ENCODE measurements at regions not wholly inside any gene's neighbourhood (a gene's known extent, or its start where the extent isn't known, plus 50 kb on each side); places are given as distances from the start of the nearest gene placed in this dataset.

DNA sequence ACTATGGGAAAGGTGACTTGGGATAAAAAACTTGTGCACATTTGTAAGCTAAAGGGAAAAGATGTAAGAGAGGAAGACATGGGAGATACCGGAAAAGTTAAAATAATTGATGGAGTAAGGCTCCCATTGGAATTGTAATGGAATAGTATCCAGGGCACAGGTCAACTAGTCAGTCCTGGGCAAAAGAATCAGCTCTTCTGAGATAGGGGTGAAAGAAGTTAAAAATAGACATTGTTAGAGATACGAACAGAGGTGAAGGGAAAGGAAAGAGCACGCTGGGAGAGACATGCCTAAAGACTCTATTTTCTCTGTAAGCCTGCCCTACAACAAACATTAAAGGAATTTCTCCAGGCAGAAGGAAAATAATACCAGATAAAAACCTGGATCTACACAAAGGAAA is 101.6 kb downstream of the SLC41A2 start:
- CTCF ChIA-PET, result no interaction called here
- no TSS peak for BruUV-seq (replicated peaks)
- Mint-ChIP-seq H3K4me3 (ENCODE audit: low read depth, unreplicated experiment) (no peak overlapping the region), H3K4me1 (ENCODE audit: low read depth, unreplicated experiment) (peaks cover 15% of the 10 kb centered on the region), H3K9me3 (ENCODE audit: low read depth, unreplicated experiment) (no peaks in the 10 kb centered on the region), H3K27ac (ENCODE audit: unreplicated experiment) (no peak overlapping the region), H3K27me3 (ENCODE audit: unreplicated experiment) (no peaks in the 10 kb centered on the region), H3K36me3 (ENCODE audit: insufficient read depth, unreplicated experiment) (no peaks in the 10 kb centered on the region)
- TF ChIP-seq, protein P1, sequence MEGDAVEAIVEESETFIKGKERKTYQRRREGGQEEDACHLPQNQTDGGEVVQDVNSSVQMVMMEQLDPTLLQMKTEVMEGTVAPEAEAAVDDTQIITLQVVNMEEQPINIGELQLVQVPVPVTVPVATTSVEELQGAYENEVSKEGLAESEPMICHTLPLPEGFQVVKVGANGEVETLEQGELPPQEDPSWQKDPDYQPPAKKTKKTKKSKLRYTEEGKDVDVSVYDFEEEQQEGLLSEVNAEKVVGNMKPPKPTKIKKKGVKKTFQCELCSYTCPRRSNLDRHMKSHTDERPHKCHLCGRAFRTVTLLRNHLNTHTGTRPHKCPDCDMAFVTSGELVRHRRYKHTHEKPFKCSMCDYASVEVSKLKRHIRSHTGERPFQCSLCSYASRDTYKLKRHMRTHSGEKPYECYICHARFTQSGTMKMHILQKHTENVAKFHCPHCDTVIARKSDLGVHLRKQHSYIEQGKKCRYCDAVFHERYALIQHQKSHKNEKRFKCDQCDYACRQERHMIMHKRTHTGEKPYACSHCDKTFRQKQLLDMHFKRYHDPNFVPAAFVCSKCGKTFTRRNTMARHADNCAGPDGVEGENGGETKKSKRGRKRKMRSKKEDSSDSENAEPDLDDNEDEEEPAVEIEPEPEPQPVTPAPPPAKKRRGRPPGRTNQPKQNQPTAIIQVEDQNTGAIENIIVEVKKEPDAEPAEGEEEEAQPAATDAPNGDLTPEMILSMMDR (IDR thresholded peaks at IDR 0.05; ENCODE audit: unreplicated experiment), result no peak
- DNase-seq, result no peak
- intact Hi-C loops (cut with micrococcal nuclease; ENCODE audit: unreplicated experiment), result no loop called here

- no TSS peak for BruUV-seq (replicated peaks)
- H3K4me3 Mint-ChIP-seq (ENCODE audit: low read depth, unreplicated experiment), result no peak overlapping the region
Measured at GRCh38 chr12:104855599-104855998, 102.5 kb downstream of the SLC41A2 start.

GRCh38 chr12:104852896-104853295 is 105.2 kb downstream of the SLC41A2 start:
- Mint-ChIP-seq H3K9me3 (ENCODE audit: low read depth, unreplicated experiment) (no peaks in the 10 kb centered on the region), H3K27ac (ENCODE audit: unreplicated experiment) (no peak overlapping the region), H3K36me3 (ENCODE audit: insufficient read depth, unreplicated experiment) (no peaks in the 10 kb centered on the region), H3K4me1 (ENCODE audit: low read depth, unreplicated experiment) (no peaks in the 10 kb centered on the region), H3K27me3 (ENCODE audit: unreplicated experiment) (no peaks in the 10 kb centered on the region), H3K4me3 (ENCODE audit: low read depth, unreplicated experiment) (no peak overlapping the region)
- intact Hi-C loops (cut with micrococcal nuclease; ENCODE audit: unreplicated experiment), result no loop called here
- BruUV-seq (replicated peaks), result no TSS peak
- no peak for DNase-seq
- CTCF ChIA-PET, result no interaction called here
- TF ChIP-seq, protein P1 (IDR thresholded peaks at IDR 0.05; ENCODE audit: unreplicated experiment), result no peak

More at GRCh38 chr12:104855599-104855998, 102.5 kb downstream of the SLC41A2 start:
- no peaks in the 10 kb centered on the region for H3K36me3 Mint-ChIP-seq (ENCODE audit: insufficient read depth, unreplicated experiment)
- no peak for DNase-seq
- H3K9me3 Mint-ChIP-seq (ENCODE audit: low read depth, unreplicated experiment), result no peaks in the 10 kb centered on the region
- no peaks in the 10 kb centered on the region for H3K27me3 Mint-ChIP-seq (ENCODE audit: unreplicated experiment)
- TF ChIP-seq, protein P1 (IDR thresholded peaks at IDR 0.05; ENCODE audit: unreplicated experiment), result no peak
- H3K27ac Mint-ChIP-seq (ENCODE audit: unreplicated experiment), result no peak overlapping the region
- intact Hi-C loops (cut with micrococcal nuclease; ENCODE audit: unreplicated experiment), result no loop called here
- H3K4me1 Mint-ChIP-seq (ENCODE audit: low read depth, unreplicated experiment), result peaks cover 15% of the 10 kb centered on the region
- CTCF ChIA-PET, result no interaction called here

- no peaks in the 10 kb centered on the region for H3K27me3 Mint-ChIP-seq (ENCODE audit: unreplicated experiment)
- CTCF ChIA-PET, result no interaction called here
- DNase-seq, result no peak
- intact Hi-C loops (cut with micrococcal nuclease; ENCODE audit: unreplicated experiment), result no loop called here
- no peak overlapping the region for H3K4me3 Mint-ChIP-seq (ENCODE audit: low read depth, unreplicated experiment)
- H3K4me1 Mint-ChIP-seq (ENCODE audit: low read depth, unreplicated experiment), result no peaks in the 10 kb centered on the region
- TF ChIP-seq, protein P1 (IDR thresholded peaks at IDR 0.05; ENCODE audit: unreplicated experiment), result no peak
- no peaks in the 10 kb centered on the region for H3K9me3 Mint-ChIP-seq (ENCODE audit: low read depth, unreplicated experiment)
- no peaks in the 10 kb centered on the region for H3K36me3 Mint-ChIP-seq (ENCODE audit: insufficient read depth, unreplicated experiment)
- no peak overlapping the region for H3K27ac Mint-ChIP-seq (ENCODE audit: unreplicated experiment)
- no TSS peak for BruUV-seq (replicated peaks)
Measured at GRCh38 chr12:104852102-104852501, 106.0 kb downstream of the SLC41A2 start.
